ENCODE measurements at regions not wholly inside any gene's neighbourhood (a gene's known extent, or its start where the extent isn't known, plus 50 kb on each side); places are given as distances from the start of the nearest gene placed in this dataset.

DNA sequence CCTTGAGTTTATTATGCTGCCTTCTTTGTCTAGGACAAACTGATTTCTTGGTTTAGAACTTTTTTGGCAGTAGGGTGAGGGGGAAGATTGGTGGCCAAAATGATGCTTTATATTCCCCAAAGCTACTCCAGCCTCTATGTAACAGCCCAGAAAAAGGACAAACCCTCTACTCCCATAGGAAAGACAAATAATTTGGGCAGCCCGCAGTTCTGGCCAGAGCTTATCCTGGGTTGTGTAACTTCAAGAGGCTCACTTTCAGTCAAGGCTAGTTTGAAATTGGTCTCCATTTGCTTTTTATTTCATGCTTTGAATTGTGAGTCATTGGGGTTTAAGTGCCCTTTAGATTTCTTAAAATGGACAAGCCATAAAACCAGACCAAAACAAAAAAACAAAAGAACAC is 142.3 kb downstream of the OLFM4 start:
- Histone ChIP-seq H3K9me3 (no peaks in the 10 kb centered on the region), H3K27me3 (peaks cover 0 to 13% (median 0%) of the 10 kb centered on the region in 9 donors), H3K4me3 (no peak overlapping the region), H3K4me1 (no peaks in the 10 kb centered on the region), H3K36me3 (no peaks in the 10 kb centered on the region), H3K27ac (no peak overlapping the region)
- no peak for TF ChIP-seq POLR2A (IDR thresholded peaks at IDR 0.05)
- ATAC-seq (no peak), DNase-seq (no peak)
- 58 to 88% (median 74%) methylated on average over 1 of the region's 1 CpG for WGBS, 4 donors
- intact Hi-C loops (cut with DNase I) = no loop called here

DNA sequence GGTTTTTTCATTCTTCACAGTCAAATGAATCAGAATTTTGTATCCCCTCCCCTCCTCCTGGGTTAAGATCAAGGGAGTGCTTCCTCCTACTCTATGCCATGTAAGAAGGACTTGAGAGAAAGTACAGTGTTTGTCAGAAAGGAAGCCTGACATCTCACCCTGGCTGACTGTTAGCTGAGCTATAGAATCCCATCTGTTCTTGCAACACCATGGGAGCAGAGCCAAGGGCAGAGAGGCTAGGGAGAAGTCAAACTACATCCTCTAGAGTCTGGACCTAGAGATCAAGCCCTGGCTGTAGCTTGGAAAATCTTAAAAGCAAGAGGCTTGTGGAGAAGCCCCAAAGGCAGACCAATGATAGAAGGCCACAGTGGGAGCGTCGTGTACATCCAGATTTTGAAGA is 145.9 kb downstream of the OLFM4 start:
- WGBS, 4 donors = 66 to 81% (median 78%) methylated on average over 2 of the region's 2 CpGs

GRCh38 chr13:53180684-53181083 is 152.1 kb downstream of the OLFM4 start:
- Histone ChIP-seq H3K27ac (no peak overlapping the region), H3K9me3 (peaks cover 0 to 7% (median 0%) of the 10 kb centered on the region in 12 donors), H3K36me3 (no peaks in the 10 kb centered on the region), H3K4me3 (no peak overlapping the region), H3K27me3 (no peaks in the 10 kb centered on the region), H3K4me1 (no peaks in the 10 kb centered on the region)
- TF ChIP-seq POLR2A (IDR thresholded peaks at IDR 0.05) = no peak
- TF ChIP-seq CTCF (IDR thresholded peaks at IDR 0.05) = no peak
- intact Hi-C loops (cut with DNase I) = no loop called here
- DNase-seq (no peak), ATAC-seq (no peak)

More for the DNA sequence above, 145.9 kb downstream of the OLFM4 start:
- H3K4me3 ChIP-seq = no peak overlapping the region
- DNase-seq = no peak
- peaks cover 0 to 11% (median 0%) of the 10 kb centered on the region in 9 donors for H3K27me3 ChIP-seq
- intact Hi-C loops (cut with DNase I) = no loop called here
- no peak for ATAC-seq
- H3K27ac ChIP-seq = no peak overlapping the region
- no peak for TF ChIP-seq POLR2A (IDR thresholded peaks at IDR 0.05)
- TF ChIP-seq CTCF (IDR thresholded peaks at IDR 0.05) = no peak
- no peaks in the 10 kb centered on the region for H3K9me3 ChIP-seq
- no peaks in the 10 kb centered on the region for H3K36me3 ChIP-seq
- no peaks in the 10 kb centered on the region for H3K4me1 ChIP-seq

DNA sequence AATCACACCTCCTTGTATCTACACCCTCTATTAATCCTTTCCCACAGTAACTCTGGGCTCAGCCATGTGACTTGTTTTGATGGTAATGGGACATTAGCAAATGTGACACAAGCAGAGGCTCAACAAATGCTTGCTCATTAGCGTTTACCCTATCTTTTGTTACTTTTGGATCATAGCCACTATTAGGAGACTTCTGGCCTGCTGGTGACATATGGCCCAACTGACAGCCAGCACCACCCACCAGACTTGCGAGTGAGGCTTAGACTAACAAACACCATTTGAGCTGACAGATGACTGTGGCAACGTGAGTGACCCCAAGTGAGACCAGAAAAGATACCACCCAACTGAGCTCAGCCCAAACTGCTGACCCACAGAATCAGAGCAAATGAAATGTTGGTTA is 154.1 kb downstream of the OLFM4 start:
- TF ChIP-seq CTCF (IDR thresholded peaks at IDR 0.05) (no peak), POLR2A (IDR thresholded peaks at IDR 0.05) (no peak)
- ATAC-seq (no peak), DNase-seq (no peak)
- Histone ChIP-seq H3K4me1 (no peaks in the 10 kb centered on the region), H3K9me3 (peaks cover 0 to 7% (median 0%) of the 10 kb centered on the region in 12 donors), H3K27me3 (no peaks in the 10 kb centered on the region), H3K4me3 (no peak overlapping the region), H3K27ac (no peak overlapping the region), H3K36me3 (no peaks in the 10 kb centered on the region)
- 20 to 27% (median 22%) methylated on average over 3 of the region's 3 CpGs for WGBS, 4 donors
- intact Hi-C loops (cut with DNase I) = no loop called here

DNA sequence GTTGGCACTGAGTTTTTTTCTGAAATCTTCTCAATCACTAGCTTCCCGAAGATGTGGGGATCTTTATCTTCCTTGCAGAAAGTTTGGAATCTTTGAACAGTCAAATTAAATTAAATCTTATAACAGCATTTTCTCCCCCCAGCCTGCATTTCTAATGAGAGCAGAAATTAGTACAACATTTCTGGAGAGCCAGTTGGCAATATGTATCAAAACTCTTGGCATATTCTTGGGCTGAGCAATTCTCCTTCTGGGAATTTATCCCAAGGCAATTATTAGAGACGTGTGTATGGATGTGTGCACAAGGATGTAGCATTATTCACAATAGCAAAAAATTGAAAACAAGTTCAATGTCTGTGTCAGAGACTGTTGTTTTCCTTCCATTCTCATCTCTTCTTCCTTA is 159.5 kb downstream of the OLFM4 start:
- WGBS, 4 donors = 46 to 70% (median 66%) methylated on average over 2 of the region's 2 CpGs
- TF ChIP-seq POLR2A (IDR thresholded peaks at IDR 0.05) (no peak), CTCF (IDR thresholded peaks at IDR 0.05) (no peak)
- H3K27ac ChIP-seq = no peak overlapping the region
- no peak overlapping the region for H3K4me3 ChIP-seq
- peaks cover 0 to 7% (median 0%) of the 10 kb centered on the region in 12 donors for H3K9me3 ChIP-seq
- ATAC-seq (no peak), DNase-seq (no peak)
- H3K4me1 ChIP-seq = no peaks in the 10 kb centered on the region
- no peaks in the 10 kb centered on the region for H3K36me3 ChIP-seq
- H3K27me3 ChIP-seq = peaks cover 0 to 14% (median 0%) of the 10 kb centered on the region in 9 donors
- intact Hi-C loops (cut with DNase I) = no loop called here
